ENCODE measurements at regions not wholly inside any gene's neighbourhood (a gene's known extent, or its start where the extent isn't known, plus 50 kb on each side); places are given as distances from the start of the nearest gene placed in this dataset.
"Not testable (repeated sequence)": the region's sequence is repeated elsewhere in the genome, so short reads cannot be mapped to it uniquely, and the experiment has no call there.

DNA sequence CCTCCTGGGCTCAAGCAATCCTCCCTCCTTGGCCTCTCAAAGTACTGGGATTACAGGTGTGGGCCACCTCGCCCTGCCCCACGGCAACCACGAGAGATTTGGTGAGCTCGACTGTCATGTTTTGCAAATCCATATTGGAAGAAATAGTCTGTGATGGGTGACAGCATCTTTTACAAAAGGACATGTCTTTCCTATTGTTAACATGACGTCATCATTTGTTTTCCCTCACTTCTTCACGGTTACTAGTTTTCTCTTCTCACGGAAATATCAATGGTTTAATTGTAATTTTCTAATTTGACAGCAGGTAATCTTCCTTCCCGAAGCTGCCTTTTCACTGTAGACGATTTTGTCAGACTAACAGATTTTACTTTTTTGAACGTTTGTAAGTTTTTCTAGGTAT is 110.8 kb upstream of the GREM2 start:
- no CpG with 5 or more reads among the region's 10 CpGs for WGBS (ENCODE audit: insufficient coverage, insufficient read length)

DNA sequence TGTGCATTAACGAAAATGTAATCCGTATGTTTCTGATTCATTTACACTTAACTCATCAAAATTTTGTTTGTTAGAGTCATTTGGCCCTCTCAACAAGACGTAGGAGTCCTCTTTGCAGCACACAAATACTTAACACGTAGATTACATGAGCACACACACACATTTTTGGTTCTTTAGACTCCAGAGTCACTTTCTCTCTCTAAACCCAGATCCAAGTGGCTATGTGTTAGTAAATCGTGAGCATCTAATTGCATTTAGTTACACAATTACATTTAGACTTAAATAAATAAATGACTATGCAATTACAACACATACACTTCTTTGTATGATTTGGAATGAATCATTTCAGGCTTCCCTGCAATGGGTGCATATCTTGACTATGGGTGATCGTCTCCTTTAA is 109.0 kb upstream of the GREM2 start:
- Histone ChIP-seq H3K4me1 (ENCODE audit: control insufficient read depth, insufficient read depth, low read length) (no peaks in the 10 kb centered on the region), H3K4me3 (ENCODE audit: low read length) (no peak overlapping the region), H3K9me3 (ENCODE audit: control insufficient read depth, insufficient read depth, low read length) (no peaks in the 10 kb centered on the region), H3K27me3 (ENCODE audit: control insufficient read depth, insufficient read depth, low read length) (no peaks in the 10 kb centered on the region), H3K36me3 (ENCODE audit: control insufficient read depth, insufficient read depth, low read length) (no peaks in the 10 kb centered on the region), H3K27ac (ENCODE audit: low read length) (no peak overlapping the region)
- DNase-seq (ENCODE audit: low read depth, low spot score) = no peak
- no CpG with 5 or more reads among the region's 6 CpGs for WGBS (ENCODE audit: insufficient coverage, insufficient read length)

More for the DNA sequence above, 110.8 kb upstream of the GREM2 start:
- no peaks in the 10 kb centered on the region for H3K4me1 ChIP-seq (ENCODE audit: control insufficient read depth, insufficient read depth, low read length)
- no peaks in the 10 kb centered on the region for H3K36me3 ChIP-seq (ENCODE audit: control insufficient read depth, insufficient read depth, low read length)
- no peaks in the 10 kb centered on the region; the same call in 1 of the 2 replicates for H3K9me3 ChIP-seq (ENCODE audit: control insufficient read depth, insufficient read depth, low read length)
- no peak overlapping the region for H3K4me3 ChIP-seq (ENCODE audit: low read length)
- no peak overlapping the region for H3K27ac ChIP-seq (ENCODE audit: low read length)
- no peaks in the 10 kb centered on the region for H3K27me3 ChIP-seq (ENCODE audit: control insufficient read depth, insufficient read depth, low read length)
- no peak for DNase-seq (ENCODE audit: low read depth, low spot score)

DNA sequence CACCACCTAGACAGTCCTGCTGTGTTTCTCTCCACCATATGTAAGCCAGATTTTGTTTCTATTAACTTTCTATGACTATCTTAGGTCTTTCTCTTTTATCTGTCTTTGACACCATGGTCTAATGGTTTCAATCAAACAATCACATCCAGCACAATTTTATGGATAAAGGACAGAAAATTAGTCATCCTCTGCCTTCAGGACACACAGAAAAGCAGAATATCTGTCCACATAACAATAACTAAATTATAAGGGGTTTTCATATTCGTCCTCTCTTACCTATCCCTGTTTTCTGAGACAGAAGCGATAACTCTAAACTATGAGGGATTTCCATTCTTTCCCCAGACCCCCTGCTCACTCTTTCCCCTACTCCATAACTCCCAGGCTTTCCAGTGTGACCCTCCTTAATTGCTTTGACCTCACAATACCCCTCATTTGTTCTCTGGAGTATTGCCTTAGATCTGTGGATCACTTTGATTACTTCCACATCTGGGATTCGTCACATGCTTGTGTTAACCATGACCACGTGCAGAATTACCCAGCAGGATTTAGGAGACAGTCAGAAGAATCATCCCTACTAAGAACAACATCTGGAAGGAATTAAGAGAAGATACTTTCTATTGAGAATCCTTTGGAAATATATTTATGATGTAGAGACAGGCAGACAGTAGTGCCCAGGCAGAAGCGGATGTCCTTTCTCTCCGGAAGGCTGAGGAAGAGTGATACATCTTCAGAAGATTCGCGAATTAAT is 108.2 kb upstream of the GREM2 start:
- no CpG with 5 or more reads among the region's 8 CpGs for WGBS (ENCODE audit: insufficient coverage, insufficient read length)
- Histone ChIP-seq H3K27me3 (ENCODE audit: control insufficient read depth, insufficient read depth, low read length) (no peaks in the 10 kb centered on the region), H3K36me3 (ENCODE audit: control insufficient read depth, insufficient read depth, low read length) (no peaks in the 10 kb centered on the region), H3K4me1 (ENCODE audit: control insufficient read depth, insufficient read depth, low read length) (no peaks in the 10 kb centered on the region), H3K27ac (ENCODE audit: low read length) (no peak overlapping the region), H3K9me3 (ENCODE audit: control insufficient read depth, insufficient read depth, low read length) (no peaks in the 10 kb centered on the region), H3K4me3 (ENCODE audit: low read length) (no peak overlapping the region)
- no peak for DNase-seq (ENCODE audit: low read depth, low spot score)

DNA sequence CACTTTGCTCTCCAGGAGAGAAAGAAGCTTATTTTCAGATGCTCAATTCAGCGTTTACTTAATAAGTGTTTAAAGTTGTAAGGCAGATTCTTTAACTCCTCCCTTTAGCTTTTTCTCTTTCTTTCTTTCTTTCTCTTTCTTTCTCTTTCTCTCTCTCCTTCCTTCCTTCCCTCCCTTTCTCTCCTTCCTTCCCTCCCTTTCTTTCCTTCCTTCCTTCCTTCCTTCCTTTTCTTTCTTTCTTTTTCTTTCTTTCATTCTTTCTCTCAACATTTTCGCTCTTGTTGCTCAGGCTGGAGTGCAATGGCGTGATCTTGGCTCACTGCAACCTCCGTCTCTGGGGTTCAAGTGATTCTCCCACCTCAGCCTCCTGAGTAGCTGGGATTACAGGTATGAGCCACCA is 104.6 kb upstream of the GREM2 start:
- H3K27ac ChIP-seq (ENCODE audit: low read length); H3K4me3 ChIP-seq (ENCODE audit: low read length); H3K27me3 ChIP-seq (ENCODE audit: control insufficient read depth, insufficient read depth, low read length); H3K4me1 ChIP-seq (ENCODE audit: control insufficient read depth, insufficient read depth, low read length); H3K9me3 ChIP-seq (ENCODE audit: control insufficient read depth, insufficient read depth, low read length); H3K36me3 ChIP-seq (ENCODE audit: control insufficient read depth, insufficient read depth, low read length); DNase-seq (ENCODE audit: low read depth, low spot score): not testable (repeated sequence)
- 93% methylated on average over 1 of the region's 4 CpGs for WGBS (ENCODE audit: insufficient coverage, insufficient read length)

DNA sequence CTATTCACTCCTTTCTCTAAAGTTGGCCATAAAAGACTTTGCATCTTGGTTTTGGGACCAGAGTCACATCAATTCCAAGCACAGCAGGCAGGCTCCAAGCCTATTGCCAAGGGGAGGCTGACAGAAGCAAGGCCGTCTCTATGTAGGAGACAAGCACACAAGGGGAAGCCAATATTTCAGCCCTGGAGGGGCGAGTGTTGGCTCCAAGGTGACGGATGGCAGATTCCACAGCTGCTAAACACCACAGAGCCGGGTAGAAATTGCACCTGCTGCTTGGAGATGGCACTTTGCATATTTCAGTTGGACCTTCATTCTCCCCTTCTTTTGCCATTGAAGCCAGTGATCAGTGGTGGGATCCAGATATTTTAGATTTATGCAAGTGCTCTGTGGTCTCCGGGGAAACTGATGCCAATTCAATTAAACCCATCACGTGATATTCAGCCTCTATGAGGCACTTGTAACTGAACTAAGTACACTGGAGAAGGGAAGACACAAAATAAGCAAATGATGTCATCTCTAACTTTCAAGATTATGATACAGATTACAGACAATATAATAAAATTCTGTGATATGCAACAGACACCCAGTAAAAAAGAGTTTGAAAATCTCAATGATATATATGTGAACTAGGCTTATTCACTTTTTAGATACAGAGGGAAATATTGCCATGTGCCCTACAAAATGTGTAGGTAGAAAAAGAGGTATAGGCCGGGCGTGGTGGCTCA is 102.8 kb upstream of the GREM2 start:
- no CpG with 5 or more reads among the region's 8 CpGs for WGBS (ENCODE audit: insufficient coverage, insufficient read length)
- no peak for DNase-seq (ENCODE audit: low read depth, low spot score)
- Histone ChIP-seq H3K27me3 (ENCODE audit: control insufficient read depth, insufficient read depth, low read length) (no peaks in the 10 kb centered on the region), H3K9me3 (ENCODE audit: control insufficient read depth, insufficient read depth, low read length) (no peaks in the 10 kb centered on the region), H3K4me1 (ENCODE audit: control insufficient read depth, insufficient read depth, low read length) (no peaks in the 10 kb centered on the region), H3K27ac (ENCODE audit: low read length) (no peak overlapping the region), H3K36me3 (ENCODE audit: control insufficient read depth, insufficient read depth, low read length) (no peaks in the 10 kb centered on the region), H3K4me3 (ENCODE audit: low read length) (no peak overlapping the region)

DNA sequence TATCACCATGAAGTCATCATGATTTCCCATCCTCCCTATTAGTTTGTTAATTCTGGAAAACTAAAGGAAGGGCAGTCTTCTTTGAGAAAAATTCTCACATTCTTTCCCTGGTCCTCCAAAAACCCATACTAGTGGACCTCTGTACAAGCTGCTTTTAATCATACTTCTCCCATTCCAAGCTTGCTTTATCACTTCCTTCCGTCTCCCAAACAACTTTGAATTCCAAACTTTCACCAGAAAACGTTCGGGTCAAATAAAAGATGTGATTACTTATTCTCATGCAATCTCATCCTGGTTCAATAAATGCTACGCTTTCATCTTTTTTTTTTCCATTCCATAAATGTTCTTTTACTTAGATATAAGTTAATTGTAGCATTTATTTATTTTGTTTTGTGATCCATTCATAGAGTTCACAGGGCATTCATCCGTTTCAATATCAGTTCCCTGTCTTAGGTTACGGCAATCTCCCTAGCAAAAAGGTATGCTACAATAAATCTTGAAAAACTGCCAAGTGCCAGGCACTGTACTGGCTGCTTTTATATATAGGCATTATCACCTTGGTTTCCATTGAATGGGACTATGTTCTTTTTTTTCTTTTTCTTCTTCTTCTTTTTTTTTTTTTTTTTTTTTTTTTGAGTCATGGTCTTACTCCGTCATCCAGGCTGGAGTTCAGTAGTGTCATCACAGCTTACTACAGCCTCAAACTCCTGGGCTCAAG is 100.2 kb upstream of the GREM2 start:
- no peaks in the 10 kb centered on the region for H3K36me3 ChIP-seq (ENCODE audit: control insufficient read depth, insufficient read depth, low read length)
- no peaks in the 10 kb centered on the region for H3K9me3 ChIP-seq (ENCODE audit: control insufficient read depth, insufficient read depth, low read length)
- no peaks in the 10 kb centered on the region for H3K27me3 ChIP-seq (ENCODE audit: control insufficient read depth, insufficient read depth, low read length)
- H3K4me1 ChIP-seq (ENCODE audit: control insufficient read depth, insufficient read depth, low read length) = no peaks in the 10 kb centered on the region
- no peak overlapping the region for H3K4me3 ChIP-seq (ENCODE audit: low read length)
- H3K27ac ChIP-seq (ENCODE audit: low read length) = no peak overlapping the region
- 100% methylated on average over 3 of the region's 7 CpGs for WGBS (ENCODE audit: insufficient coverage, insufficient read length)
- no peak for DNase-seq (ENCODE audit: low read depth, low spot score)

DNA sequence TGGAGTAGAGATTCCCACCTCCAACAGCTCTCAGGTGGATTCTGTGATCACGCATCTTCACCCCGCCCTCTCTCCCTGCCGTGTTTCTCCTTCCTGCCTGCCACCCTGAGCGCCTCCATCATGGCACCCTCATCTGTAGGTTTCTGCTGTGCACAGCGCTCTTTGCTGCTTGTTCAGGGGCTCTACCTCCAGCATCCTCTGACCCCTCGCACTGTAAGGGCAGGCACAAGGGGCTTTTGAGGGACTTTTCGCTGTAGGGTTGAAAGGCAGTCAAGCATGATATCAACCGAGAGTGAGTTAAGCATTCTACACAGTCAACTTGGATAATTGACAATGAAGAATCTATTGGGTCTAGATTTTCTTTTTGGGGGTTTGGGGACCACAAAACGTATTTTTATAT is 99.1 kb upstream of the GREM2 start:
- no peaks in the 10 kb centered on the region for H3K9me3 ChIP-seq (ENCODE audit: control insufficient read depth, insufficient read depth, low read length)
- no peaks in the 10 kb centered on the region for H3K36me3 ChIP-seq (ENCODE audit: control insufficient read depth, insufficient read depth, low read length)
- H3K4me3 ChIP-seq (ENCODE audit: low read length) = no peak overlapping the region
- no peak overlapping the region for H3K27ac ChIP-seq (ENCODE audit: low read length)
- no peaks in the 10 kb centered on the region for H3K4me1 ChIP-seq (ENCODE audit: control insufficient read depth, insufficient read depth, low read length)
- no peak for DNase-seq (ENCODE audit: low read depth, low spot score)
- no CpG with 5 or more reads among the region's 9 CpGs for WGBS (ENCODE audit: insufficient coverage, insufficient read length)
- no peaks in the 10 kb centered on the region for H3K27me3 ChIP-seq (ENCODE audit: control insufficient read depth, insufficient read depth, low read length)

DNA sequence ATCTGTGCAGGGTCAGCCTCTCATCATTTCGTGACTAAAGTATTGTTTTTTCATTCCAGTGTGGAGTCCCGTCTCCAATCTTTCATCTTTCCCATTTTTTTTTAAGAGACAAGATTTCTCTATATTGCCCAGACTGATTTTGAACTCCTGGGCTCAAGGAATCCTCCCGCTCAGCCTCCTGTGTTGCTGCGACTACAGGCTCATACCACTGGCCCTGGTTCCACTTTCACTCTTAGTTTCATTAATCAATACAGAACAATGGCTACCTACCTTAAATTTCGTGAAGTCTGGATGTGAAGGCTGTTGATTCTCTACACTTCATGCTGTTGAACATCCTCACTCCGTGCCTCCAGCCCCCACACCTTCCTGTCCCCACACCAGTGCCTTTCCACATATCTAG is 97.7 kb upstream of the GREM2 start:
- H3K9me3 ChIP-seq (ENCODE audit: control insufficient read depth, insufficient read depth, low read length) = no peaks in the 10 kb centered on the region
- H3K27me3 ChIP-seq (ENCODE audit: control insufficient read depth, insufficient read depth, low read length) = no peaks in the 10 kb centered on the region
- no peak overlapping the region for H3K4me3 ChIP-seq (ENCODE audit: low read length)
- DNase-seq (ENCODE audit: low read depth, low spot score) = no peak
- no peaks in the 10 kb centered on the region for H3K4me1 ChIP-seq (ENCODE audit: control insufficient read depth, insufficient read depth, low read length)
- no CpG with 5 or more reads among the region's 6 CpGs for WGBS (ENCODE audit: insufficient coverage, insufficient read length)
- no peaks in the 10 kb centered on the region for H3K36me3 ChIP-seq (ENCODE audit: control insufficient read depth, insufficient read depth, low read length)
- no peak overlapping the region for H3K27ac ChIP-seq (ENCODE audit: low read length)

DNA sequence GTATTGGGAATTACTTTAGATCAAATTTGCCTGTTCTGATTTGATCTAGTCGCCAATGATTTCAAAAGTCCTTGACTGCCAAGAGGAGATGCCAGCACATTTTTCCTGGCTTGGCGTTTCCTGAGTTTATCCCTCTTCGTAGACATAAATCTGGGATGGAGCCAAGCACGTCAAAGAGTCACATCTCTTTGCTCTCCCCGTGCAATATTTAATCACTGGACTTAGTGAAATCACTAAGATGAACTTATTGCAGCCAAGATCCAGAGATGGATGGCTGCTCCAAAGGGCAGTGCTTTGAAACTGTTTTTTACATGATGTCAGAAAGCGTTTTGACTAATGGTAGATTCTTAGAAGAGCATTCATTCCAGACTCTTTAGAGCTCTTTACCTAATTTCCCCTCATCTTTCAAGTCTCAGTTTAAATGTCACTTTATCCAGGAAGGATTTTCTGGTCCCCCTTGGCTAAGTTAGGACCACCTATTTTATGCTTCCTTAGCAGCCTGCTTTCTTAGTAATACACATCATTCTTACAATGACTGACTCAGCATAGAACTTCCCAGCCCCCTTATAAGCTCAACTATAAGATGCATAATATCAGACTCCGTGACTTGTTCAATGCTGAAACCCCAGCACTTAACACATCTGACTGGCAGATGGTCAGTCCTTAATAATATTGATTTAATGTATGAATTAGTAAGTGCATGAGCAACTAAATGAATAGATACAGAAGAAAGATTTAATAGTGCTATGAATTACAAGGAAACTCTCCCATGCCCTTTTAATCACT is 94.4 kb upstream of the GREM2 start:
- no CpG with 5 or more reads among the region's 7 CpGs for WGBS (ENCODE audit: insufficient coverage, insufficient read length)
- Histone ChIP-seq H3K27ac (ENCODE audit: low read length) (no peak overlapping the region), H3K36me3 (ENCODE audit: control insufficient read depth, insufficient read depth, low read length) (no peaks in the 10 kb centered on the region), H3K4me3 (ENCODE audit: low read length) (no peak overlapping the region), H3K27me3 (ENCODE audit: control insufficient read depth, insufficient read depth, low read length) (no peaks in the 10 kb centered on the region), H3K4me1 (ENCODE audit: control insufficient read depth, insufficient read depth, low read length) (no peaks in the 10 kb centered on the region), H3K9me3 (ENCODE audit: control insufficient read depth, insufficient read depth, low read length) (no peaks in the 10 kb centered on the region)
- no peak for DNase-seq (ENCODE audit: low read depth, low spot score)

DNA sequence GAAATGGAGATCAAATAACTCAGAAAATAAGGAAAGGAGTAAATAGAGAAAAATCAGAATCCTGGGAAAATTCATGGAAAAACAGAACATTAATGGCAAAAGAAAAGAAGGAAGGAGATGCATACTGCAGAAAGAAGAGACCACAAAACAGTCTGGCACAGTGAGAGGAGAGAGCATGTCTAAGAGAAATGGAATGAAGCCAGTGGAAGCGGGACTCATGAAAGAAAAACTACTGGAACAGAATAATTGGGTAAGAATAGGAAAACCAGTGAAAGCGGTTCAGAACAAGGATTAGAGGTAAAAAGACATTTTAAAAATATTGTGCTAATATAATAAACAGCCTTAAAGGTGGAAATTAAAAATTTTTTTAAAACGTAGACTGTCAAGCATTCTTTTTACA is 93.6 kb upstream of the GREM2 start:
- Histone ChIP-seq H3K4me3 (ENCODE audit: low read length) (no peak overlapping the region), H3K9me3 (ENCODE audit: control insufficient read depth, insufficient read depth, low read length) (no peaks in the 10 kb centered on the region), H3K4me1 (ENCODE audit: control insufficient read depth, insufficient read depth, low read length) (no peaks in the 10 kb centered on the region), H3K36me3 (ENCODE audit: control insufficient read depth, insufficient read depth, low read length) (no peaks in the 10 kb centered on the region), H3K27ac (ENCODE audit: low read length) (no peak overlapping the region), H3K27me3 (ENCODE audit: control insufficient read depth, insufficient read depth, low read length) (no peaks in the 10 kb centered on the region)
- no peak for DNase-seq (ENCODE audit: low read depth, low spot score)
- WGBS (ENCODE audit: insufficient coverage, insufficient read length) = no CpG with 5 or more reads among the region's 3 CpGs

Measured in iPS DF 6.9 (cell line).